ENCODE measurements at regions not wholly inside any gene's neighbourhood (a gene's known extent, or its start where the extent isn't known, plus 50 kb on each side); places are given as distances from the start of the nearest gene placed in this dataset.

GRCh38 chr18:45284174-45284573 lies 331.1 kb upstream of the SLC14A2 start:
- TF ChIP-seq POLR2A (IDR thresholded peaks at IDR 0.05; ENCODE audit: low read depth, low read length): no peak
- TF ChIP-seq TAF1 (IDR thresholded peaks at IDR 0.05; ENCODE audit: low read depth, low read length): no peak
- TF ChIP-seq POU2F2 (IDR thresholded peaks at IDR 0.05; ENCODE audit: low read depth, low read length): no peak
